Fibroblast of skin of scalp (primary cell): ENCODE measurements at regions not wholly inside any gene's neighbourhood (a gene's known extent, or its start where the extent isn't known, plus 50 kb on each side); places are given as distances from the start of the nearest gene placed in this dataset.
A peak's percentile ranks its signal among the peaks of the same experiment; 100 is the strongest.
"Not testable (repeated sequence)": the region's sequence is repeated elsewhere in the genome, so short reads cannot be mapped to it uniquely, and the experiment has no call there.

Experiments
- DNase-seq: peaks from one replicate; pipeline ENCODE4 v3.0.0-alpha.2; 2013

DNA sequence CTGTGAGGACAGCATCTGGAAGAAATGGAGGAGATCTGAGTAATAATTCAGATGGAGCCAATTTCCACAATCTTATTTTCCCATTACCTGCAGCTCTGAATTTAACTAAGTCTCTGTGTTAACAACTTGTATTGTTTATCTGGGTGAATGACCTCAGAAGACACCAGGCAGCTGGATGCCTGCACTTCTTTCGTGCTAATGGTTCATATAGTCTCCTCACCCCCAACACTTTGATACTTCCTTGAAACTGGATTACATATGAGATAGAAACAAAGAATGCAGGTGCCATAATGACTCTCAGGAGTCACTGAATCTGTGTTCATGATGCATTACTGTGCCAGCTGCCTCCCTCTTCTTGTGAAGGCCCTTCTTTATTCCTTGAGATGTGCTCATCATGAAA lies 125.6 kb upstream of the VPREB1 start:
- DNase-seq = no peak

DNA sequence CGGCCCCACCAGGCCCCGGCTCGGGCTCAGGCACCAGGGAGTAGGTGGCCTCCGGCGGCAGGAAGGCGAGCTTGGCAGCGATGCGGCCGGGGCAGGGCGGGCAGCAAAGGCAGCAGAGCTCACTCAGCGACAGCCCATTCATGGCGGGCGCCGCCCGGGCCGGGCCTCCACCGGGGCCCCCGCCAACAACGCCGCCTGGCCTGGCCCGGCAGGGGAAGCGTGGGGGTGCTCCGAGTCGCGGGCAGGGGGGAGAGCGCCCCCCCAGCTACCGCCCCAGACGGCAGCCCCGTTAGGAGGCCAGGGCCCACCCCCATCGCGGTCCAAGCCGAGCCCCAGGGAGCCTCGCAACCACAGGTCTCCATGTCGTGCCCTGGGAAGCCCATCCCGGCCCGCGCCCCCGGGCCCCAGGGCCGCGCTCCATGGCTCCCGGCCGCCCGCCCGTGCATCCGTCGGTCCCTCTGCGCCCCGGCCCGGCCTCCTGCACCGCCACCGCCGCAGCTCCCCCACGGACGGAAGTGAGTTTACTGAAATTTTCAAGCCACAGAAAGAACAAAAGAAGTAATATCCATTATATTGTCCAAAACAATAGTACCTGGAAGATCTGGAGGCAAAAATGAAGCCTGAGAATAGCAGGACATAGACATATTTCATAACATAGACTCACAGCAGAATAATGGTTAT lies 126.6 kb upstream of the VPREB1 start:
- DNase-seq = not testable (repeated sequence)

DNA sequence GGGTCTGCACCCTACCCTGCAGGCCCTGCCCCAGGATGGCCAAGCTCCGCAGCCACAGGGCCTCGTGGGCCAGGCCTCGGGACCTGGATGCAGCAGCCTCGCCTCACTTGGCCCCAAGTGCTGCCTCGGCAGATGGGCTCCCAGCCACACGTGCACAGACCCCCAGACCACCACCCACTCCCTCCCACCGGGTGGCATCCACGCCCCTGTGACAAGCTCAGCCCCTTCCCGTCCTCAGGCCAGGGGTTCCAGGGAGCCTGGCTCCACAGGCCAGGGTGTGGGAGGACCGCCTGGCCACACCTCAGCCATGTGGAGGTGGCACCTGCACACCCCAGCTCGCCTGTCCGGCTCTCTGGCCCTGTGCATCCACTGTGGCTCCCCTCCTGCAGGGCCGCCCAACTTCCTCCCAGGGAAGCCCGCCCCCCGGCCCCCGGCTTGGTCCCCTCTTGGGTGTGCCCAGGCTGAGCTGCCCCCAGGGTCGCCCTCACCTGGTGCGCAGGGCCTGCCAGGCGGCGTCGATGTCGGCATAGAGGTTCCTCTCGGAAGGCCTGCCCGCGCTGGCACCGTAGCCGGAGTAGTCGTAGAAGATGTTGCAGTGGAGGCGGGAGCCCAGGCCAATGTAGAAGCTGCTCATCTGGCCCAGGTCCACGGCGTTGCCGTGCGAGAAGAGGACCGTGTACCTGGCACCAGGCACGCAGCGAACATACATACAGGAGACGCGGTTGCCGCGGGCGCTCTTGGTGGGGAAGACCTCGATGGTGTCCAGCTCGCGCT lies 127.4 kb upstream of the VPREB1 start:
- not testable (repeated sequence) for DNase-seq

DNA sequence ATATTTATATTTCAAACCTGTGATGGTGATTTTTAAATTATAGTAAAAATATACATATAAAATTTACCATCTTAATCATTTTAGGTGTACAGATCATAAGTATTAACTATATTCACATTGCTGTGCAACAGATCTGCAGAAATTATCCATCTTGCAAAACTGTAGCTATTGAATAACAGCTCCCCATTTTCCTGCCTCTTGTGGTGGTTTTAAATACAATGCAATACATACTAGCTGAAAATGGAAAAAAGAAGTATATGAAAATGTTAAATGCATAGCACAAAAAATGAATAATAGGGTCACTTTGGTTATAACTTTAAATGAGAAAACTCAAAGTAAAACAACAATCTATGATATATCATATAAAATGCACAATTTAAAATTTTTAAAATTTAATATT lies 130.9 kb upstream of the VPREB1 start:
- no peak for DNase-seq

DNA sequence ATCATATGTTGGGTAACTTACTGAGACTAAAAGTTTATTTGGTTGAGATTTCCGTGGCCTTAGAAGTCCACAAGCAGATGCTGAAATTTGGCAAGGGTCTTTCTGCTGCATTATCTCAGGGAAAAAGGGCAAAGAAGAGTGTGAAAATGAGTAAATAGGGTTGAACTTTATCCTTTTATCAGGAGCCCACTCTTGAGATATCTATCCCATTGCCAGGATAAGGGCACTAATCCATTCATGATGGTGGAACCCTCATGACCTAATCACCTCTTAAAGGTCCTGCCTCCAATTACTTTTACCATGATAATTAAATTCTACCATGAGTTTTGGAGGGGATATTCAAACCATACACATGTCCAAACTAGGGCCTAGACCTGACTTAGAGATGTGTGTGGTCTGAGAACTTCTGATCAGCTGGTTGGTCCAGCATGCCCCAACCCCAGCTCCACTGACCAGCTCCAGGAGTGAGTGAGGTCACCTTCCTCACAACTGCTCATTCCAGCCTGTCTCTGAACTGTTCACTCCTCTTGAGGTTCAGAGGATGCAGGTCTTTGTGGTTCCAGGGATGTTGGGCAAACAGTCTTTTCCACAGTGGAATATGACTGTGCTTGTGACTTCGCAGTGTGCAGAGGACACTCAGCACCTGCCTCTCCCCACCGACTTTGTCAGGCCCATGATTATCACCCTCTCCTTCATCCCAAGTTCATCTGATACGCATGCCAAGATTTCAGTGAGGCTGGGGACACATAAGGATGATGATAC lies 130.1 kb upstream of the TOP3B start:
- DNase-seq = no peak

DNA sequence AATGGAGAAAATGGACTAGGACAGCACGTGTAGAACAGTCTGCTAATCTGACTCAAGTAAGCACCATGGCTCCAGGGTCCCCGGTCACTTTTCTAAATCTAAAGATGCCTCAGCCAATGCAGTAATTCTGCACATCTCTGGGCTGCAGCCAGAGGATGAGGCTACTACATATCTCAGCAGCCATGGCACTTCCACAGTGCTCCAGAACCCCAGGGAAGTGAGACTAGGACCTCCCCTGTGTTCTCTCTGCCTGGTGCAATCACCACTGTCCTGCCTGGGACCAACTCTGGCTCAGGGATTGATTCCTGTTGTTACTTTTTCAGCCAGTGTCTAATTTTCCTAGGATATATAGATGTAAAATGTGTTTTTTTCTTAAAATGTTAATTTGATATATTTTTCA lies 129.4 kb upstream of the TOP3B start:
- no peak for DNase-seq

DNA sequence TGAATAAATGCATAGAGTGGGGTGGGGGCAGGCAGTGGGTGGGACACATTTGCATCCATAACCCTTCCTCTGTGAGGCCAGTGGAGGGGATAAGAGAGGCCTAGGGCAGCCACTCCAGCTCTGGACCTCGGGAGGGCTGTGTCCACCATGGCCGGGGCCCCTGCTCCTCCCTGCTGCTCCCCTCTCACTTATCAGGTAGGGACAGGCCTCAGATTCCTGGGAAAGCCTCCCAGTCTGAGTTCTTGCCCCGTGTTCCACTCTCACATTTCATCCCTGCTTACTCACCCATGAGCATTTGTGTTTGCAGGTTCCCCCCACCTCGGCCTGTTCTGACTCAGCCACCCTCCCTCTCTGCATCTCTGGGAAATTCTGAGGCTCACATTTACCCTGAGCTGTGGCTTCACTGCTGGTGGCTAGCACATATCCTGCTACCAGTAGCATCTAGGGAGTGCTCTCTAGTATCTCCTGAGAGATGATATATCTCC lies 128.7 kb upstream of the TOP3B start:
- peak; percentile 39 for DNase-seq

DNA sequence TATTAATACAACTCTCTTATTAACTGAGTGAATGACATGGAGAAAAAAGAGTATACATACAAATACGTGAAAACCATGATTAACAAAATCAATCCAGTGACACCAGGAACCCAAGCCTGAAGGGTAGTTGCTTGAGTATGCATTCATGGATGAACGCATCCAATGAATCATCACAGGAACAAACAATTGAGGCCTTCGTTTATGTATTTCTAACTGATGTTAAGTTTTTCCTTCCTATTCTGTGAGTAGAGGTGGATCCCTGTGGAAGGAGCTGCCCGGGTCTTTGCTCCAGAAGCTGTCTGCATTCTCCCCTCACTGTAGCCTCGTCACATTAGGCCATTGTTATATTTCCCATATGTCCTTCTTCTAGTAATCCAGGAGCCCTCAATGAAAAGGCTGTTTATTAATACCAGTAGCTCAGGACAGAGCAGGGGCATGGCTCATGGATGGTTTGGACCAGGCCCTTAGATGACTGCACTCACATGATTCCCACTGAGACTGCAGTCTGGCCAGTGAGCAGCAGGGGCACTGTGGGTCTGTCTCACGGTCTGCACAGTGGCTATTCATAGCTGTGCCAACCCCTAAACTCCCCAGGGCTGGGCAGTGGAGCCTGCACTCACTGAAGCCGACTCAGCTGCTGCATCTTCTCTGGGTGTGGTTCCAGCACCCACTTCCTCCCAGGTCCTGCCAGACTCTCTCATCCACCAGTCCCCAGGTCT lies 128.1 kb upstream of the TOP3B start:
- DNase-seq = peak; percentile 54

DNA sequence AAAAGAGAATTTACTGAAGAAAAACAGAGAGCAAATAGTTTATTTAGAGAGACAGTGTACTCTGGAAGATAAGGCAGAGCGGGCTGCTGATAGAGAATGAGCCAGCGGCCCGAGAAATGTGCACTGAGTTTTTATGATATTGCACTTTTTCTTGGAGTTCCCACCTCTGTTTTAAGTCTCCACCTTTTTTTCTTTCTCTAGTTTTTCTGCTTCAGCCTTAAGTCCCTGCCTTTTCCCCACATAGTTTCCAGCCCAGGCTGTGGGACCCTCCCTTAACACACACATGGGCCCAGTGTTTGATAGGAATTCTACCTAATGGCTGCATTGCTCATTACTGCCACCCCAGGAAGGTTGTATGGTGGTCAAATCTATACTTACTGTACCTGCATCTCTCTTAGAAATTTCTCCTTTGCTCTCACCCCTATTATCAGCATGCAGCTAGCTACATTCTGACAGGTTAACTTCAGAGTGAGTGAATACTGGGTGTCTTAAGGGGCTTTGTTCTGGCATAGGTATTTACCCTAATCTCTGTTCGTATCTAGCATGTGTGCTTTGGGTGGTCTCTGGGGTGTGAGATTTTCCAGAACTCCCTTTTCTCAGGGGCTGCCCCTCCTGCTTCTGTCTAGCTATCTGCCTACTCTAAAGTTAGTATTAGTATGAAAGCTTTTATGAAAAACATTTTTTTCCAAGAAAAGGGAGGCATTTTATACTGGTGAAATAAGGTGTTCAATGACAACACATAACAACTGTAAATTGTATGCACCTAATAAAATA lies 127.3 kb upstream of the TOP3B start:
- no peak for DNase-seq

DNA sequence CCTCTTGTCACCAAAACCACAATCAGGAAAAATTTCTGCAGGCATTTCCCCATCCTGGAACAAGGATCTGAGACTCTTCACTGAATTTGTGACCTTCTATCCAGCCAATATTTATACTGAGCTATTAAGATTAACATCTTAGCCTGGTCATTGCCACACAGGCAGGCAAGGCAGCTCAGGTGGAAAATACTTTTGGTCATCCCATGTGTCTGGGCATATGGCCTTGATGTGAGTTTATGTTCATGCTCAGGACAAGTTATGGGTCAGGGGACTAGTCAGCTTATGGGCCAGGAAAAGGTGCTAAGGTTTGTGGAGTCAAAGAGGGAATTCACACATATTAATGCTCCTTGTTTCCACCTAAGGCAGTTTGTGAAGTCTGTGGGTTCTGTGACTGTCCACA lies 124.3 kb upstream of the TOP3B start:
- no peak for DNase-seq

DNA sequence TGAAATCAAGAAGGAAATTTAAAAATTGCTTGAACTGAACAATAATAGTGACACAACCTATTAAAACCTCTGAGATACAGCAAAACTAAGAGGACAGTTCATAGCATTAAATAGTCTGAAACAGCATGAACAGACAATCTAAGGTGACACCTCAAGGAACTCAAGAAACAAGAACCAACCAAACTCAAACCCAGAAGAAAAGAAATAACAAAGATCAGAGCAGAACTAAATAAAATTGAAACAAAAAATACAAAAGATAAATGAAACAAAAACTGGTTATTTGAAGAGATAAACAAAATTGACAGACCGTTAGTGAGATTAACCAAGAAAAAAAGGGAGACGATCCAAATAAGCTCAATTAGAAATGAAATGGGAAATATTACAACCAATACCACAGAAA lies 122.8 kb upstream of the TOP3B start:
- DNase-seq = no peak

DNA sequence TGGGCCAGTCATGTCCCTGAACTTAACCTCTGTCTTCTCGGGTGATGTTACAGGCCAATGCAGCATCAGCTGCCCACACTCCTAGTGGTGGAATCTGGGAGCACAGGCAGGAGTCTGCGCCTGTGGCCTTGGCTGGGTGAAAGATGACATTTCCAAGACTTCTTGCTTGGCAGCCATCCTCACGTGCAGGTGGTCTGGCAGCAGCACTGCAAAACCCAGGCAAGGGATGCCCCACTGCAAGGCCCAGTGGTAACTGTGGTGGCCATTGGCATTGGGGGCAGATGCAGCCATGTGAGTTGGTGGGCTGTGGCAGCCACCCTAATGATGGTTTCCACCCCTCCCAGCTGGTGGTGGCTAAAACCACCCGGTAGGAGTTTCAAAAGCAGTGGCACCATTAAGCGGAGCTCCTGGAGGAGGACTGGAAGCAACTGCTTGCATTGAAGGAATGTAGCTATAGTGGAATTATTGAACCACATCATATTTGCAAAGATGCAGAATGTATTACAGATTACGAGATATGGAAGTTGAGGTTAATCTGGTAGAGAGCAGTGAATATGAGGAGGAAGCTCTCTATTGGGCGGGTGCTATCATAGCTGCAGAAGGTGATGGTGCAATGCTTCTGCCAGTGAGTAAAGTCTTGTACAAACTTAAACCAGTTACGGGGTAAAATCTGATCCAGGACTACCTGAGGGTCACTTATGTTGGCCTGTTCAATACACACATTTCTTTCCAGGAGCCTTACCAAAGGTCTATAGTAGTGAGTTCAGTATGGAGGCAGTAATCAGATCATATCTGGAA lies 120.7 kb upstream of the TOP3B start:
- no peak for DNase-seq

DNA sequence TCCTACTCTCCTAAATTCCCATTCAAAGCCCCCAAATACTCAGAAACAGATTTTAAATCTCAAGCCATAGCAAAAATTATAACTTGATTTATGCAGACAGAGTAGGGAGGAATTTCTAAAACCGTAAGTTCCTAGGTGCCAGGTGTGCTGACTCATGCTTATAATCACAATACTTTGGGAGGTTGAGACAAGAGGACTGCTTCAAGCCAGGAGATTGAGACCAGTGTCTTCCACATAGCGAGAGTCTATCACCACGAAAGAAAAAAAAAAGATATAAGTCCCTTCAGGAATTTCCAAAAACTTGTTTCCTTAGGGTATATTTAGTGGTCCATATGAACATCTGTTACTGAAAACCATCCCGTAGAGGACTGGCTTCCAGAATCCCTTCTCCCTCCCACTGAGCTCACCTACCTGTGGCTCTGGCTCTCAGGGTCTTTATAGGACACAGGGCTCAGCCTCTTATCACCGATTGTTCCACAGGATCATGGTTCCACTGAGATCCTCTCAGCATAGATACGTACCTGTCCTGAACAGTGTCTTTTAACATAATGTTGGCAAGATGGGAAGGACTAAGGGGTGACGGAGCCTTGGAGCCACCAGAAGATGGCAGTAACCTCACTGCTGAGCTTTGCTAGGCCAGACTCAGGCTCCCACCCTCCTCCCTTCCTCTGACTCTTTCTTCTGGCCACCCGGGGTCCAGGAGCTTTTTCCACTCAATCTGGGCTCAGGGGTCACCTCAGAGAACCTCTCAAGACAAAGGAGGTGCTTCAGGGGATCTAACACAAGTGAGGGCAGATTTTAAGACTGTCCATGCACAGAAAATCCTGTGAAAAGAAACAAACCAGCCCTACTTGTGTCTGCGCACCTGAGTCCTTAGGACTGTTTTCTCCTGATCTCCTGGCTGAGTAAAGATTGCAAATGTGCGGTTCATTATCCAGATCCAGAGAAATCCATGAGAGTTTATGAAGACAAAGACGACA lies 117.5 kb upstream of the TOP3B start:
- DNase-seq = no peak

DNA sequence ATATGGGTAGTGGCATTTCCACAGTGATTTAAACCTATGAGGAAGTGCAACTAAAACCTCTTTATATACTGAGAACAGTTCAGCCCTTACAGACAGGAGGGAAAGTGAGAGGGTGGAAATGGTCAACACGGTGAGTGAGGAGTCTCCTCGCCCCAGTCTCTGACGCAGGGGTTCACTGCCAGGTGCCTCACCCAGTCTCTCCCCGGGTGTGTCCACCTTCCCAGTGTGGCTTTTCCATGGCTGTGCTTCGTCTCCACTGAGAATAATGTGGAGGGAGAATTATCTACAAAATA lies 116.6 kb upstream of the TOP3B start:
- no peak for DNase-seq

DNA sequence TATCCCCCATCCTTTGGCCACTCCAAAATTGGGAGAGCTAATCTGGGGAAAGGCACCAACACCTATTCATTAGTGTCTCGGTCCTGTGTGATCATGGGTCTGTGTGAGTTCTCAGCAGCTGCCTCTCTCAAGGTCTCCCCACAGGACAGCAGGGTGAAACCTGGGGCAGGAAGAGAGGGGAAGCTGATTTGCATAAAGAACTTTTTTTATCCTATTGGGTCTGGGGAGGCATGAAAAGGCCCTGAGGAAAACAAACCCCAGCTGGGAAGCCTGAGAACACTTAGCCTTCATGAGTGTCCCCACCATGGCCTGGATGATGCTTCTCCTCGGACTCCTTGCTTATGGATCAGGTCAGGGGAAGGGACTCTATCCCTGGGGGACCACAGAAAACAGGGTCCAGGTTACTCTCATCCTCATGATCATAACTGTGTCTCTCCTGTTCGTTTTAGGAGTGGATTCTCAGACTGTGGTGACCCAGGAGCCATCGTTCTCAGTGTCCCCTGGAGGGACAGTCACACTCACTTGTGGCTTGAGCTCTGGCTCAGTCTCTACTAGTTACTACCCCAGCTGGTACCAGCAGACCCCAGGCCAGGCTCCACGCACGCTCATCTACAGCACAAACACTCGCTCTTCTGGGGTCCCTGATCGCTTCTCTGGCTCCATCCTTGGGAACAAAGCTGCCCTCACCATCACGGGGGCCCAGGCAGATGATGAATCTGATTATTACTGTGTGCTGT lies 116.0 kb upstream of the TOP3B start:
- no peak for DNase-seq

DNA sequence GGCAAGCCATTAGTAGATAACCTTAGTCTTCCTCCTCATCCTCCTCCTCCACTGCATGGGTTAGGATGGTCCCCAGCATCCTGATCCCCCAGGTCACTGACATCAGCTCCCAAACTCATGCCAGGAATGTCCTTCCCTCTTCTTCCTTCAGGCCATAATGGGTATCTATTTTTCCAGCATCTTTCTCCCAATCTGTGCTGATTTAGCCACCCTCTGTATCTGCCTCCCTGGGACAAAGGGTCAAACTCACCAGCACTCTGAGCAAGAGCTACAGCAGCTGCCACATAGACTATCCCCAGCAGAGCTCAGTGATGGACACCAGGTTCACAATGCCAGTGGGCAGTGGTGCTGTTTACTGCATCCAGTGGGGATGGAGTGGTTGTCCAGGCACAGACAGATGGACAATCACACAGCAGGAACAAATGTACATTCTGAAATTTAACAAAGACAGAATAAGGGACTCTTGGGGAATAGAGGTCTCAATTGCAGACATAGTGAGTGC lies 115.2 kb upstream of the TOP3B start:
- no peak for DNase-seq

DNA sequence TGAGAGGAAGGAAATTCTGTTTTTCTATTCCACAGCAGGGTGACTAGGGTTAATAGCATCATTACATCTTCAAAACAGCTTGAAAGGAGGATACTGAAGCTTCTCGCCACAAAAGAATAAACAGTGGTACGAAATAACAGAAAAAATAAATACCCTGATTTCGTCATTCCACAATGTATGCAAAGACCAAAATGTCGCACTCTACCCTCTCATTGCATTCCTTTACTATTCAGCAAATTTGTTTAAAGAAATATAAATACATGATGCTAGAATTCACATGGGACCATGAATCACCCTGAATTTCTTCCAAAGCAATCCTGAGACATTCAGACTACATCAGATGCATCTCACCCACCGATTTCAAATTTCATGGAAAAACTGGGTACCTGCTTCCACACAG lies 112.3 kb upstream of the TOP3B start:
- DNase-seq = no peak

DNA sequence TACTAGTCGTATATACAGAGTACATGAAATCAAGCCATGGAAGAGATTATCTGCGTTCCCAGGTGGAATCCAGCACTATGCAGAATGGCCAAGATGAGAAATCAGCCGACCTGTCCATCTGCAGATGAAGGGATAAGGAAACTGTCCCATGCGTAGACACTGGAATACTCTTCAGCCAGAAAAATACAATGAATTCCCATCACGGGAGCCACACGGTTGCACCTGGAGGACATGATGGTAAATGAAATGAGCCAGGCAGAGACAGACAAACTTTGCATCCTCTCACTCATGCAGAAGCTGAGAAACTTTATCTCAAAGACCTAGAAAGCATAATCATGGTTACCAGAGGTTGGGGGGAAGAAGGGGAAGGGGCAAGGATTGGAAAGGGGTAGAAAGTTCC lies 111.9 kb upstream of the TOP3B start:
- DNase-seq = no peak

DNA sequence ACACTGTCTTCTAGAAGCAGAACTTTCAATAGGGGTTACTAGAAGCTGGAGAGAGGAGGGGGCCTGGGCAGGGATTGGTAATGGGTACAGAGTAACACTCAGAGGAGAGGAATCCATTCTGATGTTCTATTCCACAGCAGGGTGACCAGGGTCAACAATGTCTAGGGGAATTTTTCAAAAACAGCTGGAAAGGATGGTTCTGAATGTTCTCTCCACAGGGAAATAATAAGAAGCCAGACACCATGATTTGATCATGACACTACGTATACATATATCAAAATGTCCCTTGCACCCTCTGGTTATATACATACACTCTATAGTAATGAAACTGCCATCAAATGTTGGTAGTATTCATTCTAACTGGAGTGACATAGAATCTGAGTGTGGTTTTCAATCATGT lies 111.2 kb upstream of the TOP3B start:
- DNase-seq = no peak
